ENCODE measurements at regions not wholly inside any gene's neighbourhood (a gene's known extent, or its start where the extent isn't known, plus 50 kb on each side); places are given as distances from the start of the nearest gene placed in this dataset.
A peak's percentile ranks its signal among the peaks of the same experiment; 100 is the strongest.

GRCh38 chr2:129318581-129319421 lies 660.7 kb upstream of the RAB6C start:
- no peaks in the 10 kb centered on the region for H3K9me3 ChIP-seq
- H3K27me3 ChIP-seq = no peaks in the 10 kb centered on the region
- peak overlapping the region; percentile 9 to 35 for H3K4me3 ChIP-seq
- no peak overlapping the region for H3K27ac ChIP-seq
- TF ChIP-seq POLR2A (IDR thresholded peaks at IDR 0.05) (no peak), CTCF (IDR thresholded peaks at IDR 0.05) (no peak)
- 50 to 72% methylated on average over 12 to 27 of the region's 27 CpGs for WGBS, 2 donors
- peak; percentile 76 for DNase-seq
- H3K36me3 ChIP-seq (ENCODE audit: low read depth, missing control alignments) = no peaks in the 10 kb centered on the region
- no peaks in the 10 kb centered on the region for H3K4me1 ChIP-seq
- intact Hi-C loops (cut with DNase I; ENCODE audit: low total_unique reads) = no loop called here

- Histone ChIP-seq H3K4me1 (no peaks in the 10 kb centered on the region), H3K27ac (no peak overlapping the region), H3K9me3 (no peaks in the 10 kb centered on the region), H3K27me3 (no peaks in the 10 kb centered on the region), H3K4me3 (peak overlapping the region in 1 of 2 donors; percentile 35), H3K36me3 (ENCODE audit: low read depth, missing control alignments) (no peaks in the 10 kb centered on the region)
- intact Hi-C loops (cut with DNase I; ENCODE audit: low total_unique reads) = no loop called here
- TF ChIP-seq POLR2A (IDR thresholded peaks at IDR 0.05) = no peak
- TF ChIP-seq CTCF (IDR thresholded peaks at IDR 0.05) = no peak
- WGBS, 2 donors = 60 to 64% methylated on average over 2 to 7 of the region's 7 CpGs
- no peak for DNase-seq
Observed at GRCh38 chr2:129319422-129319717, 660.1 kb upstream of the RAB6C start.

- Histone ChIP-seq H3K4me3 (no peak overlapping the region), H3K9me3 (no peaks in the 10 kb centered on the region), H3K27me3 (no peaks in the 10 kb centered on the region), H3K27ac (no peak overlapping the region), H3K36me3 (ENCODE audit: low read depth, missing control alignments) (no peaks in the 10 kb centered on the region), H3K4me1 (no peaks in the 10 kb centered on the region)
- intact Hi-C loops (cut with DNase I; ENCODE audit: low total_unique reads) = no loop called here
- WGBS, 2 donors = 84 to 87% methylated on average over 4 of the region's 4 CpGs
- no peak for TF ChIP-seq CTCF (IDR thresholded peaks at IDR 0.05)
- no peak for TF ChIP-seq POLR2A (IDR thresholded peaks at IDR 0.05)
- DNase-seq = no peak
Observed at GRCh38 chr2:129320288-129320687, 659.2 kb upstream of the RAB6C start.

GRCh38 chr2:129324349-129324748 lies 655.1 kb upstream of the RAB6C start:
- H3K4me1 ChIP-seq = no peaks in the 10 kb centered on the region
- no peaks in the 10 kb centered on the region for H3K27me3 ChIP-seq
- whole genome bisulfite sequencing, 2 donors = 70 to 91% methylated on average over 2 of the region's 2 CpGs
- no peaks in the 10 kb centered on the region for H3K36me3 ChIP-seq (ENCODE audit: low read depth, missing control alignments)
- no peak overlapping the region for H3K27ac ChIP-seq
- TF ChIP-seq CTCF (IDR thresholded peaks at IDR 0.05) = no peak
- TF ChIP-seq POLR2A (IDR thresholded peaks at IDR 0.05) = no peak
- intact Hi-C loops (cut with DNase I; ENCODE audit: low total_unique reads) = no loop called here
- no peak for DNase-seq
- H3K4me3 ChIP-seq = no peak overlapping the region
- H3K9me3 ChIP-seq = no peaks in the 10 kb centered on the region

- Histone ChIP-seq H3K27ac (no peak overlapping the region), H3K27me3 (no peaks in the 10 kb centered on the region), H3K36me3 (ENCODE audit: low read depth, missing control alignments) (no peaks in the 10 kb centered on the region), H3K4me1 (no peaks in the 10 kb centered on the region), H3K4me3 (no peak overlapping the region), H3K9me3 (no peaks in the 10 kb centered on the region)
- TF ChIP-seq CTCF (IDR thresholded peaks at IDR 0.05) (no peak), POLR2A (IDR thresholded peaks at IDR 0.05) (no peak)
- intact Hi-C loops (cut with DNase I; ENCODE audit: low total_unique reads) = no loop called here
- 70 to 96% methylated on average over 2 of the region's 2 CpGs for WGBS, 2 donors
- DNase-seq = no peak
Observed at GRCh38 chr2:129325151-129325550, 654.3 kb upstream of the RAB6C start.

Data from testis (tissue), 2 donors.